NCI-H1930 (cell line): ENCODE measurements at regions not wholly inside any gene's neighbourhood (a gene's known extent, or its start where the extent isn't known, plus 50 kb on each side); places are given as distances from the start of the nearest gene placed in this dataset.
"Not testable (repeated sequence)": the region's sequence is repeated elsewhere in the genome, so short reads cannot be mapped to it uniquely, and the experiment has no call there.

ENCODE experiments used
- DNase-seq, 2 experiments: peaks; one replicate each; lab custom pipeline; 2025; lab: John Stamatoyannopoulos, UW

DNA sequence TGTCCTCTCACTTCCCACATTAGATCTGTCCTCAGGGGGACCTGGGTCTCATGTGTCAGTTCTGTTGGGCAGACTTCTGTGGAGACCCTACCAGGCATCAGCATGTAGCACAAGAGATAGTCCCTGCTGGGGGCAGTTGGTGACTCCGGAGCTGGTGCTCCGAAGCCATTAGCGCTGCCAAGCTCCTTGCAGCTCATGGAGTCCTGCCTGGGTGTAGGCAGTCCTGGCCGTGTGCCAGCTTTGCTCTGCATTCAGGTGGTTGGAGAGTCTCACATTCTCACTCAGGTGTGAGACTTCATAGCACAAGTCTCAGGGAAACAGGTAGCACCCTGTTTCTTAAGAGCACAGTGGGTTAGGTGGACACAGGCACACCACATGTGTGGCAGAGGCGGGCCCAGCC, 202.3 kb downstream of the LIPI start:
- DNase-seq: not testable (repeated sequence)

GRCh38 chr21:14008006-14008405, 202.7 kb downstream of the LIPI start:
- not testable (repeated sequence) for DNase-seq

GRCh38 chr21:14006144-14006543, 204.6 kb downstream of the LIPI start:
- not testable (repeated sequence) for DNase-seq

- not testable (repeated sequence) for DNase-seq
These were observed 223.5 kb downstream of the LIPI start for GRCh38 chr21:13986996-13987958.

DNA sequence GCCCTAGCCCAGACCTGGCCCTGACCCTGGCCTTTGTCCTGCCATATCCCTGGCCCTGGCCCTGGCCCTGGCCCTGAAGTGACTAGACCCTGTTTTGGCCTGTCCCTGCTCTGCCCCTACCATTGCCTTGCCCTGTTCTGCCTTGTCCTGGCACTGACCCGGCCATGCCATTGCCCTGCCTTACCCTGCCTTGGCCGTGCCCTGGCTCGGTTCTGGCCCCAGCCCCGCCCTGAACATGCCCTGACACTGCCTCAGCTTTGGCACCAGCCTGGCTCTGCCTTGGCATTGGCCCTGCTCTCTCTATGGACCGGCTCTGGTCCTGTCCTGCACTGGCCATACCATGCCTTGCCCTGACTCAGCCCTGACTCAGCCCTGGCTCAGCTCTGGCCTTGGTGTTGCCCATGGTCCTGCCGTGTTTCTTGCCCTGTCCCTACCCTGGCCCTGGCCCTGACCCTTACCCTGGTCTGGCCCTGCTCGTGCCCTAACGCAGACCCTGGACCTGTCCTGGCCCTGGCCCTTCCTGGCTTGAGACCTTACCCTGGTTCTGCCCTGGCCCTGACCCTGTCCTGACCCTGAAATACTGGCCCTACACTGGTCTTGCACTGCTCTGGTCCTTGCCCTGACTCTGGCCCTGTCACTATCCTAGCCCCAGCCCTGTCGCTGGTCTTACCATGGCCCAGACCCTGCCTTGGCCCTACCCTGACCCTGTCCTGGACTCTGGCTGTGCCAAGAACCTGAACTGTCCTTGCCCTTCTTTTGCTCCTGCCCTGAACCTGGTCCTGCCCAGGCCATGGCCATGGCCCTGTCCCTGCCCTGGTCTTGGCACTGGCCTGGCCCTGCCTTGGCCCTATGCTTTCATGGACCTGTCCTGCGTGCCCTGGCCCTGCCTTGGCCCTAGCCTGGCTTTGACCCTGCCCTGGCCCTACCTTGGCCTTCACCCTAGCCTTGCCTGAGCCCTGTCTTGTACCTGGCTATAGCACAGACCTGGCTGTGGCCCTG, 224.6 kb downstream of the LIPI start:
- DNase-seq: not testable (repeated sequence)

- DNase-seq: not testable (repeated sequence)
These were observed 225.5 kb downstream of the LIPI start for GRCh38 chr21:13985137-13985864.

- not testable (repeated sequence) for DNase-seq
These were observed 226.0 kb downstream of the LIPI start for GRCh38 chr21:13984728-13985127.

DNA sequence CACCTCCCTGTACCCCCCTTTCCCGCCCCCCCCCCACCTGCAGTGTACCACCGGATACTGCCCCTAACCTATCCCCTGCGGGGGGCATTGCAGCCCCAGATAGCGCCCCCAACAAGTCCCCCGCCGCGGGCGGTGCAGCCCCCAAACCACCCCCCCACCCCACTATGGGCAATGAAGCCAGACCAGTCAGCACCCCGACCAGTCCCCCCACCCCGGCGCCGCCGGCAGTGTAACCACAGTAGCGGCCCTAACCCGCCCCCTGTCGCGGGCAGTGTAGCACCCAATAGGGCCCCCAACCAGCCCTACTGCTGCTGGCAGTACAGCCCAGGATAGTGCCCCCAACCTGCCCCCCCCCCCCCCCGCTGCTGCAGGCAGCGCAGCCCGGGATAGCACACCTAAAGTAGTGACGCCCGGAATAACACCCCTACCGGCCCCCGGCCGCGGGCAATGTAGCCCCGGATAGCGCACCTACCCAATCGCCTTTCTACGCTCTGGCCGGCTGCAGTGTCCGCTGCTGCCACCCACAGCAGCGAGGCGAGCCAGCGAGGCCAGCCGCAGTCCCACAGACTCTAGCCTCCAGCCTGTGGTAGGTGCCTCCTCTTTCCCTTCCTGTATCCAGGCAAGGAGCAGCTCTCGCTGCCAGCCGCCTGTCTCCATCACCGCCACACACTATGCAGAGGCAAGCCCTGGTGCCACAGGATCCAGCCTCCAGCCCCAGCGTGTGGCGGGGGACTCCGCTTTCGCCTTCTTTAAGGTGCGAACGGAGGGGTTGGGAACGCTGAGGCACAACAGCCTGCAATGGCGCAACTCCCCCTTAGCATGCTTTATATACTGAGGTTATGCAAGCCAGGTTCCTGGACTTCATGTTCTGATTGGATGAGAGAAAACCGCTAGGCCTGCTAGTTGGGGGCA, 229.3 kb downstream of the LIPI start:
- peak; percentile 17 to 27 for DNase-seq

DNA sequence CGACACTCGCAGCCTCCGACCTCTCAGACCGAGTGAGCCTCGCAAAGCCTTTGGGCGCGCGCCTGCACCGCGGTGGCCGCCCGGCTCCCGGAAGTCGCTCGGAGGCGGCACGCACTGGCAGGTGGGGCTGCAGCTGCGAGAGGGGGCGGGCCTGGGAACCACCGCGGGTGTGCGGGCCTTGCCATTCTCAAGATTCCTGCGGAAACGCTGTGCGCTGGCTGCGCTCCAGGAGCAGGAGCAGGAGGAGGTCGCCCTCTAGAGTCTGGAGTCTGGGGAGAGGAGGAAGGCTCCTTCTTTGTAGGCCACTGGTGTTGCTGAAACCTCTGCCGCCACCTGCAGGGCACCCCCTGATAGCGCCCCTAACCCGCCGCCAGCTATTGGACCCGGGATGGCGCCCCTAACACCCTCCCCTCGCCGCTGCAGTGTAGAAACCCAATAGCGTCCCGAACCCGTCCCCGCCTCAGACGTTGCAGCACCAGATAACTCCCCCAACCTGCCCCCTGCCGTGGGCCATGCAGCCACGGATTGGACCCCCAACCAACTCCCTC, 230.6 kb downstream of the LIPI start:
- peak; percentile 0 to 25 for DNase-seq

GRCh38 chr21:13979608-13980007, 231.1 kb downstream of the LIPI start:
- DNase-seq: not testable (repeated sequence)

DNA sequence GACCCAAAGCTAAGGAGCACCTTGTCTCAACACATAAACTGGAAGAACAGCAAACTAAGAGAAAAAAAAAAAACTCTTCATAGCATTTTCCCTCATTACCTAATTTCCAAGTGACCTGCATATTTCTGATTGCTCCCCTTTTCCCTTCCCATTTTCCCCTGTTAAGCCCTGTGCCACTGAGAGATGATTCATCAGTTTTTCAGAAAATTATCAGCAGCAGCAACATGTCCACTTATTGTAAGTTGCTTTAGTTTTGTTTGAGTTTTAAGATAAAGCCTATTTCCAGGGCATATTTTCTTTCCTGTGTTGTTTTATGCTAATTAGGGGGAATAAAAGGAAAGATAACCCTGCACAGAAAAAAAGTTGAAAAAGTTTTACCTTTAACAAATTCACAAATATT, 236.2 kb downstream of the LIPI start:
- DNase-seq: not testable (repeated sequence)

- not testable (repeated sequence) for DNase-seq
These were observed 240.9 kb downstream of the LIPI start for GRCh38 chr21:13969853-13970252.

DNA sequence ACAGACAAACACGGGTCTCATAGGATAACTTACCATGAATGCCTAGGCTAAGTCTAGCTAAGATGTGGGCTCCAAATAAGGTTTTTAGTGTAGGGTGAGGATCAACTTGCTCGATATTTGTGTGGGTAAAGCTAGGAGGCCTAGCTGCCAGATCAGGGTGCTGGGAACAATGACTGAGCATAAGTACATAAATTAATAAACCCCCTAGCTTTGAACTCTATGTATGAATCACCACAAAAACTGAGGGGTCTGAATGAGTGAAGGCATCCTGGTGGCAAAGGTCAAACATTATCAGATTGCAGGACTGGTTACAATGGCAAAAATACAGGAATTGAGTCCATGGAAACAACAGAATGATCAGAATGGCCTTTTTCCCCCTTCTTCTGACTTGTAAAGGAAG, 241.8 kb downstream of the LIPI start:
- DNase-seq: not testable (repeated sequence)

DNA sequence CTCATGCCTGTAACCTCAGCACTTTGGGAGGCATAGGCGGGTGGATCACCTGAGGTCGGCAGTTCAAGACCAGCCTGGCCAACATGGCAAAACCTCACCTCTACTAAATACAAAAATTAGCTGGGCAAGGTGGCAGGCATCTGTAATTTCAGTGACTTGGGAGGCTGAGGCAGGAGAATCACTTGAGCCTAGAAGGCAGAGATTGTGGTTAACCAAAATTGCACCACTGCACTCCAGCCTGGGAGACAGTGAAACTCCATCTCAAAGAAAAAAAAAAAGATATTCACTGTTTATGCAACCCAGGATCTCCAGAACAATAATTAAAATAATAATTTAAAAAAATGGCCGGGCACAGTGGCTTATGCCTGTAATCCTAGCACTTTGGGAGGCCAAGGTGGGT, 247.5 kb downstream of the LIPI start:
- not testable (repeated sequence) for DNase-seq

DNA sequence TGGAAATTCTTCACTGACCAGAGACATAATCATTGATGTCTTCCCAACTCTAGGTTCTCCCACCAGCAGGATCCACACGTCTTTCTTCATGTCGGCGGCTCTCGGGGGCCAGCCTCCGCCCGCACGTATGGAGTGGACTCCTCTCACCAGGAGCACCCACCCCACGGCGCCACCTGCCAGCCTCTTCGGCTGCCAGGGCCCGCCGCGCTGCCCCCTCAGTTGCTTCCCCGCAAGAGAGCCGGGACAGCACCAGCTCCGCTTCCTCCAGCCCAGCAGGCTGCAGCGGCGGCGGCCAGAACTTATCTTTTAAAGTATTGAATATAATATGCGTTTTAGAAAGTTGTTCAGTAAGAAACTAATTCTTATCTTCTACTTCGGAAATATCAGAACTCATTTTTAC, 273.5 kb downstream of the LIPI start:
- DNase-seq: no peak

DNA sequence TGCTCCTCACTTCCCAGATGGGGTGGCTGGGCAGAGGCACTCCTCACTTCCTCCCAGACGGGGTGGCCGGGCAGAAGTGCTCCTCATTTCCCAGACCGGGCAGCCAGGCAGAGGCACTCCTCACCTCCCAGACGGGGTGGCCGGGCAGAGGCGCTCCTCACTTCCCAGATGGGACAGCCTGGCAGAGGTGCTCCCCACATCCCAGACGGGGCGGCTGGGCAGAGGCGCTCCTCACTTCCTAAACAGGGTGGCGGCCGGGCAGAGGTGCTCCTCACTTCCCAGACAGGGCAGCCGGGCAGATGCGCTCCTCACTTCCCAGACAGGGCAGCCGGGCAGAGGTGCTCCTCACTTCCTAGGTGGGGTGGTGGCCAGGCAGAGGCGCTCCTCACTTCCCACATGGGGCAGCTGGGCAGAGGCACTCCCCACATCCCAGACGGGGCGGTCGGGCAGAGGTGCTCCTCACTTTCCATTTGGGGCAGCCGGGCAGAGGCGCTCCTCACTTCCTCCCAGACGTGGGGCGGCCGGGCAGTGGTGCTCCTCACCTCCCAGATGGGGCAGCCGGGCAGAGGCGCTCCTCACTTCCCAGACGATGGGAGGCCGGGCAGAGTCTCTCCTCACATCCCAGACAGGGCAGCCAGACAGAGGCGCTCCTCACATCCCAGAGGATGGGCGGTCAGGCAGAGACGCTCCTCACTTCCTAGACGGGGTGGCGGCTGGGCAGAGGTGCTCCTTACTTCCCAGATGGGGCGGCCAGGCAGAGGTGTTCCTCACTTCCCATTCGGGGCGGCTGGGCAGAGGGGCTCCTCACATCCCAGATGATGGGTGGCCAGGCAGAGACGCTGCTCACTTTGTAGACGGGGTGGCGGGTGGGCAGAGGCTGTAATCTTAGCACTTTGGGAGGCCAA, 274.5 kb downstream of the LIPI start:
- DNase-seq: not testable (repeated sequence)

- not testable (repeated sequence) for DNase-seq
These were observed 275.2 kb downstream of the LIPI start for GRCh38 chr21:13935396-13936032.

DNA sequence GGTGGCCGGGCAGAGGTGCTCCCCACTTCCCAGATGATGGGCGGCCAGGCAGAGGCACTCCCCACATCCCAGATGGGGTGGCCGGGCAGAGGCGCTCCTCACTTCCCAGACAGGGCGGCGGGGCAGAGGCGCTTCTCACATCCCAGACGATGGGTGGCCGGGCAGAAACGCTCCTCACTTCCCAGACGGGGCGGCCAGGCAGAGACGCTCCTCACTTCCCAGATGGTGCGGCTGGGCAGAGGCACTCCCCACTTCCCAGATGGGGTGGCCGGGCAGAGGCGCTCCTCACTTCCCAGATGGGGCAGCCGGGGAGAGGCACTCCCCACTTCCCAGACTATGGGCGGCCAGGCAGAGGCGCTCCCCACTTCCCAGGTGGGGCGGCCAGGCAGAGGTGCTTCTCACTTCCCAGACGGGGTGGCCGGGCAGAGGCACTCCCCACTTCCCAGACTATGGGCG, 275.8 kb downstream of the LIPI start:
- not testable (repeated sequence) for DNase-seq
